GM23338 (cell line): ENCODE measurements at regions not wholly inside any gene's neighbourhood (a gene's known extent, or its start where the extent isn't known, plus 50 kb on each side); places are given as distances from the start of the nearest gene placed in this dataset.

Experiments
- ATAC-seq: fragments of 200-7000 bp; cut with Tn5 transposase; 3 replicates; pipeline ENCODE4 v1.9.1; 2020
- DNase-seq: peaks from one replicate; pipeline ENCODE4 v3.0.0-alpha.2; 2015; ENCODE audit warnings: low spot score
- H2AFZ ChIP-seq: fragments of 200-600 bp; sonication (generic); 2 replicates; pipeline ENCODE4 v1.8.0; 2016; ENCODE audit warnings: antibody characterized with exemption, mild to moderate bottlenecking, moderate library complexity
- H3F3A ChIP-seq: fragments of 200-600 bp; sonication (generic); replicated peaks from 2 replicates; pipeline ENCODE4 v1.8.0; 2017; ENCODE audit warnings: antibody characterized with exemption, mixed run types, low read depth
- H3K27ac ChIP-seq: fragments of 200-600 bp; sonication (generic); 2 replicates; pipeline ENCODE4 v1.6.1; 2016; ENCODE audit warnings: low read depth
- H3K27me3 ChIP-seq: fragments of 200-600 bp; sonication (generic); 2 replicates; pipeline ENCODE4 v1.8.0; 2016; ENCODE audit warnings: mild to moderate bottlenecking, mixed run types, moderate library complexity; ENCODE audit not compliant: insufficient read depth
- H3K36me3 ChIP-seq: fragments of 200-600 bp; sonication (generic); 2 replicates; pipeline ENCODE4 v1.8.0; 2016; ENCODE audit warnings: mild to moderate bottlenecking; ENCODE audit not compliant: insufficient read depth
- H3K4me1 ChIP-seq: fragments of 200-600 bp; sonication (generic); 2 replicates; pipeline ENCODE4 v1.8.0; 2016; ENCODE audit warnings: mild to moderate bottlenecking, moderate library complexity; ENCODE audit not compliant: insufficient read depth
- H3K4me2 ChIP-seq: fragments of 200-600 bp; sonication (generic); 2 replicates; pipeline ENCODE4 v1.7.1; 2017; ENCODE audit warnings: mixed run types
- H3K4me3 ChIP-seq: fragments of 200-600 bp; sonication (generic); 2 replicates; pipeline ENCODE4 v1.6.1; 2016; ENCODE audit warnings: mixed run types
- H3K79me2 ChIP-seq: fragments of 200-600 bp; sonication (generic); replicated peaks from 2 replicates; pipeline ENCODE4 v1.8.0; 2017; ENCODE audit warnings: mild to moderate bottlenecking; ENCODE audit not compliant: insufficient read depth
- H3K9me2 ChIP-seq: fragments of 200-600 bp; sonication (generic); 2 replicates; pipeline ENCODE4 v1.8.0; 2017; ENCODE audit not compliant: insufficient read depth
- H4K20me1 ChIP-seq: fragments of 200-600 bp; sonication (generic); replicated peaks from 2 replicates; pipeline ENCODE4 v1.8.0; 2017; ENCODE audit warnings: mild to moderate bottlenecking; ENCODE audit not compliant: insufficient read depth
- H3K27ac Mint-ChIP-seq: 2 replicates; pipeline ENCODE4 v1.8.0; 2020; ENCODE audit warnings: inconsistent platforms, mild to moderate bottlenecking, moderate library complexity, mixed read lengths
- H3K27me3 Mint-ChIP-seq: 3 replicates; pipeline ENCODE4 v1.8.0; 2022; ENCODE audit warnings: low read depth, mild to moderate bottlenecking, moderate library complexity, mixed read lengths, inconsistent platforms; ENCODE audit not compliant: insufficient read depth, poor library complexity
- H3K36me3 Mint-ChIP-seq: 3 replicates; pipeline ENCODE4 v1.8.0; 2021; ENCODE audit warnings: low read depth, mild to moderate bottlenecking, inconsistent platforms, moderate library complexity, mixed read lengths
- H3K4me1 Mint-ChIP-seq: 3 replicates; pipeline ENCODE4 v1.8.0; 2020; ENCODE audit warnings: mild to moderate bottlenecking, inconsistent platforms, mixed read lengths
- H3K4me3 Mint-ChIP-seq: 3 replicates; pipeline ENCODE4 v1.8.0; 2021; ENCODE audit warnings: moderate library complexity, mild to moderate bottlenecking, inconsistent platforms, mixed read lengths
- H3K9me3 Mint-ChIP-seq: 3 replicates; pipeline ENCODE4 v1.8.0; 2020; ENCODE audit warnings: moderate library complexity, mild to moderate bottlenecking, inconsistent platforms, mixed read lengths
- CREB1 ChIP-seq: fragments of 250-450 bp; sonication (Bioruptor Pico); IDR thresholded peaks from 2 replicates; pipeline ENCODE4 v1.5.0; 2020; ENCODE audit warnings: low read depth, mild to moderate bottlenecking, moderate library complexity
- CTCF ChIP-seq, 2 experiments: fragments of 200-600 bp in 1 of 2; sonication (generic) in 1 of 2; conservative IDR thresholded peaks; 2 replicates each; pipeline versions ENCODE4 v1.5.1 to v1.6.1; 2016 to 2017; ENCODE audit warnings: antibody characterized with exemption in 2 of 2, low read depth in 2 of 2, mild to moderate bottlenecking in 2 of 2, moderate library complexity in 1 of 2
- ETS1 ChIP-seq: IDR thresholded peaks from 2 replicates; pipeline ENCODE4 v1.6.1; 2016; ENCODE audit warnings: antibody characterized with exemption
- EZH2 ChIP-seq: fragments of 200-600 bp; sonication (generic); IDR thresholded peaks from one replicate; pipeline ENCODE4 v1.8.0; 2017; ENCODE audit warnings: antibody characterized with exemption, mild to moderate bottlenecking, low read depth; ENCODE audit not compliant: unreplicated experiment
- EZH2phosphoT487 ChIP-seq: fragments of 200-600 bp; sonication (generic); IDR thresholded peaks from one replicate; pipeline ENCODE4 v1.8.1; 2018; ENCODE audit warnings: antibody characterized with exemption; ENCODE audit not compliant: unreplicated experiment
- JUNB ChIP-seq: IDR thresholded peaks from one replicate; pipeline ENCODE4 v1.6.1; 2016; ENCODE audit warnings: antibody characterized with exemption; ENCODE audit not compliant: unreplicated experiment
- NANOG ChIP-seq: IDR thresholded peaks from 2 replicates; pipeline ENCODE4 v1.6.1; 2016; ENCODE audit warnings: antibody characterized with exemption, borderline replicate concordance
- POLR2AphosphoS5 ChIP-seq: IDR thresholded peaks from 2 replicates; pipeline ENCODE4 v1.6.1; 2016; ENCODE audit warnings: antibody characterized with exemption, low read depth
- STAT1 ChIP-seq: IDR thresholded peaks from one replicate; pipeline ENCODE4 v1.6.1; 2016; ENCODE audit warnings: antibody characterized with exemption; ENCODE audit not compliant: unreplicated experiment
- TF ChIP-seq, protein P1 (sequence below): IDR thresholded peaks from one replicate; pipeline ENCODE4 v1.6.1; 2018; ENCODE audit warnings: antibody characterized with exemption; ENCODE audit not compliant: unreplicated experiment

GRCh38 chr1:29673669-29674626 is 437.6 kb downstream of the PTPRU start:
- Histone ChIP-seq H3K27ac (no peak overlapping the region), H3K9me2 (no peaks in the 10 kb centered on the region), H3K4me2 (no peak overlapping the region), H3K4me1 (no peaks in the 10 kb centered on the region), H3K27me3 (no peaks in the 10 kb centered on the region), H2AFZ (no peak overlapping the region), H4K20me1 (no peaks in the 10 kb centered on the region), H3K79me2 (no peaks in the 10 kb centered on the region), H3F3A (no peaks in the 10 kb centered on the region), H3K4me3 (no peak overlapping the region), H3K36me3 (no peaks in the 10 kb centered on the region)
- no peak overlapping the region for H3K27ac Mint-ChIP-seq
- TF ChIP-seq POLR2AphosphoS5 (no peak), NANOG (no peak)
- TF ChIP-seq, protein P1, sequence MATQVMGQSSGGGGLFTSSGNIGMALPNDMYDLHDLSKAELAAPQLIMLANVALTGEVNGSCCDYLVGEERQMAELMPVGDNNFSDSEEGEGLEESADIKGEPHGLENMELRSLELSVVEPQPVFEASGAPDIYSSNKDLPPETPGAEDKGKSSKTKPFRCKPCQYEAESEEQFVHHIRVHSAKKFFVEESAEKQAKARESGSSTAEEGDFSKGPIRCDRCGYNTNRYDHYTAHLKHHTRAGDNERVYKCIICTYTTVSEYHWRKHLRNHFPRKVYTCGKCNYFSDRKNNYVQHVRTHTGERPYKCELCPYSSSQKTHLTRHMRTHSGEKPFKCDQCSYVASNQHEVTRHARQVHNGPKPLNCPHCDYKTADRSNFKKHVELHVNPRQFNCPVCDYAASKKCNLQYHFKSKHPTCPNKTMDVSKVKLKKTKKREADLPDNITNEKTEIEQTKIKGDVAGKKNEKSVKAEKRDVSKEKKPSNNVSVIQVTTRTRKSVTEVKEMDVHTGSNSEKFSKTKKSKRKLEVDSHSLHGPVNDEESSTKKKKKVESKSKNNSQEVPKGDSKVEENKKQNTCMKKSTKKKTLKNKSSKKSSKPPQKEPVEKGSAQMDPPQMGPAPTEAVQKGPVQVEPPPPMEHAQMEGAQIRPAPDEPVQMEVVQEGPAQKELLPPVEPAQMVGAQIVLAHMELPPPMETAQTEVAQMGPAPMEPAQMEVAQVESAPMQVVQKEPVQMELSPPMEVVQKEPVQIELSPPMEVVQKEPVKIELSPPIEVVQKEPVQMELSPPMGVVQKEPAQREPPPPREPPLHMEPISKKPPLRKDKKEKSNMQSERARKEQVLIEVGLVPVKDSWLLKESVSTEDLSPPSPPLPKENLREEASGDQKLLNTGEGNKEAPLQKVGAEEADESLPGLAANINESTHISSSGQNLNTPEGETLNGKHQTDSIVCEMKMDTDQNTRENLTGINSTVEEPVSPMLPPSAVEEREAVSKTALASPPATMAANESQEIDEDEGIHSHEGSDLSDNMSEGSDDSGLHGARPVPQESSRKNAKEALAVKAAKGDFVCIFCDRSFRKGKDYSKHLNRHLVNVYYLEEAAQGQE, result no peak
- ATAC-seq, result no peak
- peaks cover 7% of the 10 kb centered on the region for H3K27me3 Mint-ChIP-seq
- no peaks in the 10 kb centered on the region; the same call in 2 of the 3 replicates for H3K4me1 Mint-ChIP-seq
- H3K9me3 Mint-ChIP-seq, result no peaks in the 10 kb centered on the region; the same call in 2 of the 3 replicates
- no peaks in the 10 kb centered on the region; the same call in 2 of the 3 replicates for H3K36me3 Mint-ChIP-seq
- DNase-seq, result no peak
- H3K4me3 Mint-ChIP-seq, result no peak overlapping the region

DNA sequence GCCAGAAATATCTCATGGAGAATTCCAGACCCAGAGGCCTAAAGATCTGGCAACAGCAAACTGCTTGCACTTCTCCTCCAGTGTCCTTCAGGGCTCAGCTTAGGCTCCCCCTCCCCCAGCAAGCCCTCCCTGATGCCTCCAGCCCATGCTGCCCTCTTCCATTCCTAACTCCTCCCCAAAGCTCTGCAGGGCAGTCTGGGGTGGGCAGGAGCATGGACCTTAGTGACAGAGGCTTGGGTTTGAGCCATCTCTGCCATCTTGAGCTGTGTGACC is 436.8 kb downstream of the PTPRU start:
- no peaks in the 10 kb centered on the region for H4K20me1 ChIP-seq
- H3K27me3 ChIP-seq, result no peaks in the 10 kb centered on the region
- no peak overlapping the region for H3K27ac ChIP-seq
- no peaks in the 10 kb centered on the region for H3F3A ChIP-seq
- no peaks in the 10 kb centered on the region for H3K9me2 ChIP-seq
- no peak overlapping the region for H2AFZ ChIP-seq
- no peaks in the 10 kb centered on the region; the same call in 2 of the 3 replicates for H3K36me3 Mint-ChIP-seq
- no peak for ATAC-seq
- H3K4me1 ChIP-seq, result no peaks in the 10 kb centered on the region
- no peak overlapping the region for H3K4me3 ChIP-seq
- H3K79me2 ChIP-seq, result no peaks in the 10 kb centered on the region
- no peaks in the 10 kb centered on the region; the same call in 2 of the 3 replicates for H3K4me1 Mint-ChIP-seq
- no peak overlapping the region for H3K4me3 Mint-ChIP-seq
- peaks cover 7% of the 10 kb centered on the region for H3K27me3 Mint-ChIP-seq
- no peak for TF ChIP-seq STAT1
- TF ChIP-seq NANOG, result no peak
- no peak for TF ChIP-seq EZH2
- no peak for TF ChIP-seq CTCF (conservative IDR thresholded peaks at IDR 0.05; ENCODE audit: low read depth in 2 of 2)
- TF ChIP-seq CREB1 (CRISPR knock-in tag), result no peak
- TF ChIP-seq JUNB, result no peak
- TF ChIP-seq EZH2phosphoT487, result no peak
- TF ChIP-seq, protein P1, result no peak
- TF ChIP-seq ETS1, result no peak
- no peaks in the 10 kb centered on the region; the same call in 2 of the 3 replicates for H3K9me3 Mint-ChIP-seq
- H3K27ac Mint-ChIP-seq, result no peak overlapping the region
- H3K4me2 ChIP-seq, result no peak overlapping the region
- H3K36me3 ChIP-seq, result no peaks in the 10 kb centered on the region
- DNase-seq, result no peak
